HCT116 (cell line): ENCODE measurements at regions not wholly inside any gene's neighbourhood (a gene's known extent, or its start where the extent isn't known, plus 50 kb on each side); places are given as distances from the start of the nearest gene placed in this dataset.

Source experiments
- ATAC-seq: fragments of 200-7000 bp; cut with Tn5 transposase; 2 replicates; pipeline ENCODE4 v1.9.1; 2020; ENCODE audit warnings: mild to moderate bottlenecking, moderate library complexity
- BruUV-seq: library from RNA; stranded (reverse); fragments of 400-500 nt; replicated peaks from 2 replicates; lab custom pipeline; 2021; lab: Mats Ljungman, UMichigan
- CTCF ChIA-PET: fragments of 300-600 bp; sonication (Branson Sonifier 250); formaldehyde crosslinking; loops from one replicate; lab custom pipeline; 2021; ENCODE audit warnings: antibody characterized with exemption; lab: Charles Lee
- POLR2A ChIA-PET: fragments of 300-600, 350-600 bp; sonication (Branson Sonifier 250); formaldehyde crosslinking; loops from one replicate; lab custom pipeline; 2021; ENCODE audit warnings: antibody characterized with exemption; lab: Charles Lee
- RAD21 ChIA-PET, 2 experiments: fragments of 300-600 bp; sonication (Branson Sonifier 250); formaldehyde crosslinking; loops; one replicate each; lab custom pipeline; 2023; ENCODE audit warnings: low total read pairs in 2 of 2; ENCODE audit not compliant: uncharacterized antibody in 2 of 2, unreplicated experiment in 2 of 2, low non-redundant PET in 1 of 2; lab: Charles Lee
- DNase-seq: peaks from one replicate; pipeline ENCODE4 v3.0.0-alpha.2; 2010; ENCODE audit warnings: low read depth, low spot score
- H2AFZ ChIP-seq: fragments of 200-600 bp; shearing (Covaris generic), sonication (generic); 2 replicates; pipeline ENCODE4 v1.6.1; 2017; ENCODE audit warnings: low read depth, mixed run types, mixed read lengths, antibody characterized with exemption, low read length; ENCODE audit not compliant: poor library complexity, severe bottlenecking
- H3K27ac ChIP-seq: 2 replicates; pipeline ENCODE4 v1.5.1; 2012; ENCODE audit warnings: low read depth, low read length
- H3K27me3 ChIP-seq: fragments of 200-600 bp; sonication (generic); 2 replicates; pipeline ENCODE4 v1.6.1; 2016; ENCODE audit warnings: mixed run types, low read length, mixed read lengths; ENCODE audit not compliant: insufficient read depth
- H3K36me3 ChIP-seq, 2 experiments: fragments of 200-500 bp in 1 of 2; fragments of 200-600 bp in 1 of 2; sonication (Bioruptor generic) in 1 of 2; sonication (generic) in 1 of 2; 2 replicates each; pipeline versions ENCODE4 v1.5.1 to v1.6.1; 2014 to 2016; ENCODE audit warnings: low read length in 2 of 2, inconsistent platforms in 1 of 2, mixed read lengths in 1 of 2, mixed run types in 1 of 2; ENCODE audit not compliant: insufficient read depth in 2 of 2, control insufficient read depth in 1 of 2
- H3K4me1 ChIP-seq, 2 experiments: fragments of 200-600 bp in 1 of 2; sonication (generic) in 1 of 2; 2 replicates each; pipeline versions ENCODE4 v1.5.1 to v1.6.1; 2012 to 2017; ENCODE audit warnings: low read length in 2 of 2, inconsistent platforms in 1 of 2, mild to moderate bottlenecking in 1 of 2, mixed read lengths in 1 of 2, mixed run types in 1 of 2, moderate library complexity in 1 of 2; ENCODE audit not compliant: insufficient read depth in 2 of 2, control insufficient read depth in 1 of 2
- H3K4me2 ChIP-seq: fragments of 200-600 bp; sonication (generic); 2 replicates; pipeline ENCODE4 v1.6.1; 2017; ENCODE audit warnings: mixed run types, low read length, mixed read lengths
- H3K4me3 ChIP-seq, 2 experiments: fragments of 200-600 bp in 1 of 2; sonication (generic) in 1 of 2; replicated peaks in 1 of 2; 2 replicates each; pipeline ENCODE4 v1.5.1; 2011 to 2016; ENCODE audit warnings: low read length in 2 of 2, control low read depth in 1 of 2, low read depth in 1 of 2, mild to moderate bottlenecking in 1 of 2, mixed read lengths in 1 of 2, mixed run types in 1 of 2
- H3K79me2 ChIP-seq: fragments of 200-600 bp; sonication (generic); 2 replicates; pipeline ENCODE4 v1.6.1; 2017; ENCODE audit warnings: mild to moderate bottlenecking, mixed run types, low read length, moderate library complexity, mixed read lengths; ENCODE audit not compliant: insufficient read depth
- H3K9ac ChIP-seq: fragments of 200-600 bp; sonication (generic); 2 replicates; pipeline ENCODE4 v1.6.1; 2016; ENCODE audit warnings: low read length, mixed read lengths
- H3K9me2 ChIP-seq: fragments of 200-600 bp; sonication (generic), shearing (Covaris generic); 2 replicates; pipeline ENCODE4 v1.6.1; 2017; ENCODE audit warnings: mixed run types, mild to moderate bottlenecking, moderate library complexity; ENCODE audit not compliant: insufficient read depth
- H3K9me3 ChIP-seq, 2 experiments: fragments of 200-500 bp in 1 of 2; fragments of 200-600 bp in 1 of 2; sonication (Bioruptor generic) in 1 of 2; sonication (generic) in 1 of 2; 2 replicates each; pipeline ENCODE4 v1.6.1; 2014 to 2017; ENCODE audit warnings: low read length in 2 of 2, mixed read lengths in 2 of 2, inconsistent platforms in 1 of 2, low read depth in 1 of 2, mild to moderate bottlenecking in 1 of 2, mixed run types in 1 of 2, moderate library complexity in 1 of 2; ENCODE audit not compliant: control insufficient read depth in 1 of 2, insufficient read depth in 1 of 2
- H4K20me1 ChIP-seq: fragments of 200-600 bp; sonication (generic), shearing (Covaris generic); 2 replicates; pipeline ENCODE4 v1.6.1; 2017; ENCODE audit warnings: mixed run types, mild to moderate bottlenecking, moderate library complexity; ENCODE audit not compliant: insufficient read depth
- CBX3 ChIP-seq: IDR thresholded peaks from 2 replicates; pipeline ENCODE4 v1.6.1; 2012; ENCODE audit warnings: low read depth
- CEBPB ChIP-seq: IDR thresholded peaks from 2 replicates; pipeline ENCODE4 v1.6.1; 2012; ENCODE audit warnings: low read depth
- EGR1 ChIP-seq: IDR thresholded peaks from 2 replicates; pipeline ENCODE4 v1.6.1; 2012; ENCODE audit warnings: low read depth
- FOSL1 ChIP-seq: IDR thresholded peaks from 2 replicates; pipeline ENCODE4 v1.6.1; 2012; ENCODE audit warnings: low read depth
- POLR2AphosphoS5 ChIP-seq: IDR thresholded peaks from 2 replicates; pipeline ENCODE4 v1.6.1; 2011; ENCODE audit warnings: mild to moderate bottlenecking, low read depth, low read length, moderate library complexity
- RAD21 ChIP-seq: IDR thresholded peaks from 2 replicates; pipeline ENCODE4 v1.6.1; 2012; ENCODE audit warnings: low read depth, mild to moderate bottlenecking
- SIN3A ChIP-seq: IDR thresholded peaks from 2 replicates; pipeline ENCODE4 v1.6.1; 2012; ENCODE audit warnings: low read depth
- YY1 ChIP-seq: IDR thresholded peaks from 2 replicates; pipeline ENCODE4 v1.6.1; 2011; ENCODE audit warnings: low read length, low read depth, moderate library complexity, mild to moderate bottlenecking; ENCODE audit not compliant: insufficient replicate concordance; ENCODE audit errors: extremely low read depth
- ZNF274 ChIP-seq: fragments of 200-500 bp; sonication (Bioruptor generic); IDR thresholded peaks from 2 replicates; pipeline ENCODE4 v1.6.1; 2014; ENCODE audit warnings: mild to moderate bottlenecking, low read depth, low read length, inconsistent platforms
- intact Hi-C: fragments of 100-400 bp; cut with micrococcal nuclease; formaldehyde crosslinking; loops from 2 replicates; pipeline ENCODE4 v1.10.0; 2022
- TF ChIP-seq, protein P1 (sequence below): IDR thresholded peaks from 2 replicates; pipeline ENCODE4 v1.6.1; 2012; ENCODE audit warnings: low read depth
- TF ChIP-seq, protein P2 (sequence below): IDR thresholded peaks from 2 replicates; pipeline ENCODE4 v1.6.1; 2011; ENCODE audit warnings: mild to moderate bottlenecking, low read length, moderate library complexity; ENCODE audit not compliant: insufficient replicate concordance; ENCODE audit errors: extremely low read depth
- TF ChIP-seq, protein P3 (sequence below): IDR thresholded peaks from 2 replicates; pipeline ENCODE4 v1.6.1; 2012
- TF ChIP-seq, protein P4 (sequence below), 3 experiments: fragments of 200-600 bp in 1 of 3; sonication (generic) in 1 of 3; IDR thresholded peaks in 2 of 3; conservative IDR thresholded peaks in 1 of 3; 2 replicates each; pipeline ENCODE4 v1.5.1; 2012 to 2017; ENCODE audit warnings: low read depth in 2 of 3, low read length in 2 of 3, antibody characterized with exemption in 1 of 3, borderline replicate concordance in 1 of 3, control low read depth in 1 of 3, mild to moderate bottlenecking in 1 of 3, mixed read lengths in 1 of 3, mixed run types in 1 of 3, moderate library complexity in 1 of 3; ENCODE audit not compliant: insufficient read depth in 1 of 3

DNA sequence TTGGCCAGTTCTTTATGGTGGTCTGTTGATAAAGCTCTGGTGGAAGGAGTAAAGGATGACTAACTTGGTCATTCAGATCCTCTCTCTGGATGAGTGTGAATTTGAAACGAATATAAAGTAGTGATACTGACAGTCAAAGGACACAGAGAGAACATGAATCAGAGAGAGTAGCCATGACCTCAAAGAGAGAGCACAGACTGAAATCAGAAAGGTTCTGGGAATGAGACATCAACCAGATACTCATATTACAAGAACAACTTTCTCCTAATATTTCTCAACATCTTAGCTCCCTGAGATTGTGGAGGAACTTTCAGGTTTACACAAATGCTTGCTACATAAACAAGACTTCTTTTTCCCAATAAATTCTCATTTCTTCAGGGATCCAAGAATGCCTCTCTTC lies 849.1 kb upstream of the CHAC2 start:
- Histone ChIP-seq H3K36me3 (no peaks in the 10 kb centered on the region), H3K27ac (no peak overlapping the region), H2AFZ (no peak overlapping the region), H3K9ac (no peak overlapping the region), H3K9me3 (no peaks in the 10 kb centered on the region), H3K4me3 (no peak overlapping the region), H3K79me2 (no peaks in the 10 kb centered on the region), H3K4me2 (no peak overlapping the region), H4K20me1 (no peaks in the 10 kb centered on the region), H3K9me2 (no peaks in the 10 kb centered on the region), H3K27me3 (no peaks in the 10 kb centered on the region), H3K4me1 (peaks cover 0 to 5% of the 10 kb centered on the region in 2 experiments; a peak in 1 of 4 replicates)
- DNase-seq (no peak), ATAC-seq (no peak)
- TF ChIP-seq, protein P1, sequence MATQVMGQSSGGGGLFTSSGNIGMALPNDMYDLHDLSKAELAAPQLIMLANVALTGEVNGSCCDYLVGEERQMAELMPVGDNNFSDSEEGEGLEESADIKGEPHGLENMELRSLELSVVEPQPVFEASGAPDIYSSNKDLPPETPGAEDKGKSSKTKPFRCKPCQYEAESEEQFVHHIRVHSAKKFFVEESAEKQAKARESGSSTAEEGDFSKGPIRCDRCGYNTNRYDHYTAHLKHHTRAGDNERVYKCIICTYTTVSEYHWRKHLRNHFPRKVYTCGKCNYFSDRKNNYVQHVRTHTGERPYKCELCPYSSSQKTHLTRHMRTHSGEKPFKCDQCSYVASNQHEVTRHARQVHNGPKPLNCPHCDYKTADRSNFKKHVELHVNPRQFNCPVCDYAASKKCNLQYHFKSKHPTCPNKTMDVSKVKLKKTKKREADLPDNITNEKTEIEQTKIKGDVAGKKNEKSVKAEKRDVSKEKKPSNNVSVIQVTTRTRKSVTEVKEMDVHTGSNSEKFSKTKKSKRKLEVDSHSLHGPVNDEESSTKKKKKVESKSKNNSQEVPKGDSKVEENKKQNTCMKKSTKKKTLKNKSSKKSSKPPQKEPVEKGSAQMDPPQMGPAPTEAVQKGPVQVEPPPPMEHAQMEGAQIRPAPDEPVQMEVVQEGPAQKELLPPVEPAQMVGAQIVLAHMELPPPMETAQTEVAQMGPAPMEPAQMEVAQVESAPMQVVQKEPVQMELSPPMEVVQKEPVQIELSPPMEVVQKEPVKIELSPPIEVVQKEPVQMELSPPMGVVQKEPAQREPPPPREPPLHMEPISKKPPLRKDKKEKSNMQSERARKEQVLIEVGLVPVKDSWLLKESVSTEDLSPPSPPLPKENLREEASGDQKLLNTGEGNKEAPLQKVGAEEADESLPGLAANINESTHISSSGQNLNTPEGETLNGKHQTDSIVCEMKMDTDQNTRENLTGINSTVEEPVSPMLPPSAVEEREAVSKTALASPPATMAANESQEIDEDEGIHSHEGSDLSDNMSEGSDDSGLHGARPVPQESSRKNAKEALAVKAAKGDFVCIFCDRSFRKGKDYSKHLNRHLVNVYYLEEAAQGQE = no peak
- TF ChIP-seq, protein P2, sequence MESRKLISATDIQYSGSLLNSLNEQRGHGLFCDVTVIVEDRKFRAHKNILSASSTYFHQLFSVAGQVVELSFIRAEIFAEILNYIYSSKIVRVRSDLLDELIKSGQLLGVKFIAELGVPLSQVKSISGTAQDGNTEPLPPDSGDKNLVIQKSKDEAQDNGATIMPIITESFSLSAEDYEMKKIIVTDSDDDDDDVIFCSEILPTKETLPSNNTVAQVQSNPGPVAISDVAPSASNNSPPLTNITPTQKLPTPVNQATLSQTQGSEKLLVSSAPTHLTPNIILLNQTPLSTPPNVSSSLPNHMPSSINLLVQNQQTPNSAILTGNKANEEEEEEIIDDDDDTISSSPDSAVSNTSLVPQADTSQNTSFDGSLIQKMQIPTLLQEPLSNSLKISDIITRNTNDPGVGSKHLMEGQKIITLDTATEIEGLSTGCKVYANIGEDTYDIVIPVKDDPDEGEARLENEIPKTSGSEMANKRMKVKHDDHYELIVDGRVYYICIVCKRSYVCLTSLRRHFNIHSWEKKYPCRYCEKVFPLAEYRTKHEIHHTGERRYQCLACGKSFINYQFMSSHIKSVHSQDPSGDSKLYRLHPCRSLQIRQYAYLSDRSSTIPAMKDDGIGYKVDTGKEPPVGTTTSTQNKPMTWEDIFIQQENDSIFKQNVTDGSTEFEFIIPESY = no peak
- TF ChIP-seq EGR1 (no peak), CBX3 (no peak), FOSL1 (no peak), YY1 (no peak), CEBPB (no peak), RAD21 (no peak), ZNF274 (no peak), SIN3A (no peak), POLR2AphosphoS5 (no peak)
- TF ChIP-seq, protein P3, sequence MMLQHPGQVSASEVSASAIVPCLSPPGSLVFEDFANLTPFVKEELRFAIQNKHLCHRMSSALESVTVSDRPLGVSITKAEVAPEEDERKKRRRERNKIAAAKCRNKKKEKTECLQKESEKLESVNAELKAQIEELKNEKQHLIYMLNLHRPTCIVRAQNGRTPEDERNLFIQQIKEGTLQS = no peak
- TF ChIP-seq, protein P4, sequence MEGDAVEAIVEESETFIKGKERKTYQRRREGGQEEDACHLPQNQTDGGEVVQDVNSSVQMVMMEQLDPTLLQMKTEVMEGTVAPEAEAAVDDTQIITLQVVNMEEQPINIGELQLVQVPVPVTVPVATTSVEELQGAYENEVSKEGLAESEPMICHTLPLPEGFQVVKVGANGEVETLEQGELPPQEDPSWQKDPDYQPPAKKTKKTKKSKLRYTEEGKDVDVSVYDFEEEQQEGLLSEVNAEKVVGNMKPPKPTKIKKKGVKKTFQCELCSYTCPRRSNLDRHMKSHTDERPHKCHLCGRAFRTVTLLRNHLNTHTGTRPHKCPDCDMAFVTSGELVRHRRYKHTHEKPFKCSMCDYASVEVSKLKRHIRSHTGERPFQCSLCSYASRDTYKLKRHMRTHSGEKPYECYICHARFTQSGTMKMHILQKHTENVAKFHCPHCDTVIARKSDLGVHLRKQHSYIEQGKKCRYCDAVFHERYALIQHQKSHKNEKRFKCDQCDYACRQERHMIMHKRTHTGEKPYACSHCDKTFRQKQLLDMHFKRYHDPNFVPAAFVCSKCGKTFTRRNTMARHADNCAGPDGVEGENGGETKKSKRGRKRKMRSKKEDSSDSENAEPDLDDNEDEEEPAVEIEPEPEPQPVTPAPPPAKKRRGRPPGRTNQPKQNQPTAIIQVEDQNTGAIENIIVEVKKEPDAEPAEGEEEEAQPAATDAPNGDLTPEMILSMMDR (IDR thresholded peaks at IDR 0.05 in 2 of 3, conservative IDR thresholded peaks at IDR 0.05 in 1 of 3; ENCODE audit: borderline replicate concordance in 1 of 3, insufficient read depth in 1 of 3, low read depth in 2 of 3, low read length in 2 of 3) = no peak
- POLR2A ChIA-PET = interaction anchor here (1.6 kb wide), 1 partner anchor 16 kb away, joined by 3 read pairs; no protein-coding TSS in a partner anchor
- CTCF ChIA-PET = no interaction called here
- BruUV-seq = no TSS peak
- RAD21 ChIA-PET = no interaction called here
- intact Hi-C loops = no loop called here
